ENCODE measurements at regions not wholly inside any gene's neighbourhood (a gene's known extent, or its start where the extent isn't known, plus 50 kb on each side); places are given as distances from the start of the nearest gene placed in this dataset.

DNA sequence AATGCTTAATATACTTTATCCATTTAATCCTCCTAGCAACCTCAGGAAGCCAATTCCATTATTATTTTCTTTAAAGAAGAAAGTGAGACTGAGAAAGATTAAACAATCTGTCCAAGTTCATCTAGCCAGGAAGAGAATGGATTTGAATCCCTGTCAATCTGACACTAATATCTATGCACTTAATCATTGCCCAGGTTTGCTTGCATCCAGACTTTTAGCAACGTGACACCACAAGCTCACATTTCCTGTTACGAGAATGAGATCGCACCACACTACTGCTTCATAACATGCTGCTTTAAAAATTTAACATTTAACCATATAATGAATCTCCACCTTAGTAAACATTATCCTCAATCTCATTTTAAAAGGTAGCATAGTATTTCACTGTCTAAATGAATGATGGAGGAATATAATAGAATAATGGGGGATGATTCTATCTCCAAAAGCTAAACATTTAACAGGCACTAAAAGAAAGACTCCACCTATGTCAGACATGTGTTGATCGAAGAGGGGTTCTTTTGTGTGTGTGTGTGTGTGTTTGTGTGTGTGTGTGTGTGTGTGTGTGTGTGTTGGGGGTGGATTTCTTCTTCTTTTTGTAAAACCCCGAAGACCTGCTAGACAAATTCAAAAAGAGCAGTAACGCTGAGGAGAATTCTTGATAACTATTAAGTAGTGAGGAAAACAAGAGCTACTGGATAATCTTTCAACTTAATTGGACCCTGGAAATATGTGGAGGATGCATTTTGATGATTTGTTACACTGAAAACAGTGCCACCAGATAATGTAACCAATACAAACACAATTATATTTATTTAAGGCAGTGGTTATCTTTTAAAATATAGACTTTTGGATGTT is 138.7 kb upstream of the NR3C1 start:
- Histone ChIP-seq H3K4me3 (no peak overlapping the region), H3K4me1 (no peaks in the 10 kb centered on the region), H3K27ac (no peak overlapping the region), H3K9me3 (no peaks in the 10 kb centered on the region), H3K36me3 (no peaks in the 10 kb centered on the region), H3K27me3 (no peaks in the 10 kb centered on the region)
- intact Hi-C loops (cut with DNase I) = no loop called here
- TF ChIP-seq POLR2A (IDR thresholded peaks at IDR 0.05) = no peak
- no peak for TF ChIP-seq POLR2AphosphoS5 (IDR thresholded peaks at IDR 0.05; ENCODE audit: insufficient read depth in 1 of 2, low read depth in 1 of 2)
- TF ChIP-seq, protein P1, sequence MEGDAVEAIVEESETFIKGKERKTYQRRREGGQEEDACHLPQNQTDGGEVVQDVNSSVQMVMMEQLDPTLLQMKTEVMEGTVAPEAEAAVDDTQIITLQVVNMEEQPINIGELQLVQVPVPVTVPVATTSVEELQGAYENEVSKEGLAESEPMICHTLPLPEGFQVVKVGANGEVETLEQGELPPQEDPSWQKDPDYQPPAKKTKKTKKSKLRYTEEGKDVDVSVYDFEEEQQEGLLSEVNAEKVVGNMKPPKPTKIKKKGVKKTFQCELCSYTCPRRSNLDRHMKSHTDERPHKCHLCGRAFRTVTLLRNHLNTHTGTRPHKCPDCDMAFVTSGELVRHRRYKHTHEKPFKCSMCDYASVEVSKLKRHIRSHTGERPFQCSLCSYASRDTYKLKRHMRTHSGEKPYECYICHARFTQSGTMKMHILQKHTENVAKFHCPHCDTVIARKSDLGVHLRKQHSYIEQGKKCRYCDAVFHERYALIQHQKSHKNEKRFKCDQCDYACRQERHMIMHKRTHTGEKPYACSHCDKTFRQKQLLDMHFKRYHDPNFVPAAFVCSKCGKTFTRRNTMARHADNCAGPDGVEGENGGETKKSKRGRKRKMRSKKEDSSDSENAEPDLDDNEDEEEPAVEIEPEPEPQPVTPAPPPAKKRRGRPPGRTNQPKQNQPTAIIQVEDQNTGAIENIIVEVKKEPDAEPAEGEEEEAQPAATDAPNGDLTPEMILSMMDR (IDR thresholded peaks at IDR 0.05) = no peak
- DNase-seq (ENCODE audit: extremely low spot score in 2 of 2) = no peak

DNA sequence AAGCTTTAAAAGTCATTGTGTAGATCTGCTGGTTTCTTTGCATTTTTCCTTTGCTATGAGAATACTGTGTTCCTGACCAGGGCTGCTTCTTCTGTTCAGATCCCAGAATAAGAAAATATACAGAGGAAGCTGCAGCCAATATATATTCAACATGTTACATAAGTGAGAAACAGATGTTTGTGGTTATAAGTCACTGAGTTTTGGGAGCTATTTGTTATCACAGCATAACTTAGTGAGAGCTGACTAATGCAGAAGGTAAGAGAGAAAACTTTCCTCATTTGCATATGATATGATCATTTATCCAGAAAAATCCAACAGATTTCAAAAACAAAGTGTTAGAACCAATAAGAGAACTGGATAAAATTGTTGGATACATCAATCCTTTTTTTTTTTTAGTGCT is 136.3 kb upstream of the NR3C1 start:
- TF ChIP-seq POLR2AphosphoS5 (IDR thresholded peaks at IDR 0.05; ENCODE audit: insufficient read depth in 1 of 2, low read depth in 1 of 2) (no peak), POLR2A (IDR thresholded peaks at IDR 0.05) (no peak)
- TF ChIP-seq, protein P1 (IDR thresholded peaks at IDR 0.05) = no peak
- Histone ChIP-seq H3K27ac (no peak overlapping the region), H3K4me3 (no peak overlapping the region), H3K27me3 (no peaks in the 10 kb centered on the region), H3K36me3 (no peaks in the 10 kb centered on the region), H3K4me1 (no peaks in the 10 kb centered on the region), H3K9me3 (no peaks in the 10 kb centered on the region)
- no peak for DNase-seq (ENCODE audit: extremely low spot score in 2 of 2)
- intact Hi-C loops (cut with DNase I) = no loop called here

DNA sequence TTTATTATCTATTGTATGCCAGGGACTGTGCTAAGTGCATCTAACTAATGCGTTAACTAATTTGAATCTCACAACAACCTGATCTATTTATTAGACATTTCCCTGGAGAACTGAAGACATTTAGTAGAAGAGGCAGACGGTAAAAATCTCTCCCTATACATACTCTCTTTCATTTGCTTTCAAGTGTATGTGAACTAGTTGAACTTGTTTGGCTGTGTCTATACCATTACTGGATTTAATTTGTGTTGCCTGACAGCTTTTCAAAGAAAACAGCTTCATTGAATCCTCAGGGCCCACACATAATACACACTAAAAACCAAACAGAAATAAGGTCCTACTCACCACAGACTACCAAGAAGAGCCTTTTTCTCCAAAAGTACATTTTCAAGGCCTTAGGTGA is 133.6 kb upstream of the NR3C1 start:
- Histone ChIP-seq H3K9me3 (no peaks in the 10 kb centered on the region), H3K36me3 (no peaks in the 10 kb centered on the region), H3K4me3 (no peak overlapping the region), H3K4me1 (no peaks in the 10 kb centered on the region), H3K27me3 (no peaks in the 10 kb centered on the region), H3K27ac (no peak overlapping the region)
- intact Hi-C loops (cut with DNase I) = no loop called here
- TF ChIP-seq, protein P1 (IDR thresholded peaks at IDR 0.05) = no peak
- TF ChIP-seq POLR2A (IDR thresholded peaks at IDR 0.05) (no peak), POLR2AphosphoS5 (IDR thresholded peaks at IDR 0.05; ENCODE audit: insufficient read depth in 1 of 2, low read depth in 1 of 2) (no peak)
- DNase-seq (ENCODE audit: extremely low spot score in 2 of 2) = no peak

DNA sequence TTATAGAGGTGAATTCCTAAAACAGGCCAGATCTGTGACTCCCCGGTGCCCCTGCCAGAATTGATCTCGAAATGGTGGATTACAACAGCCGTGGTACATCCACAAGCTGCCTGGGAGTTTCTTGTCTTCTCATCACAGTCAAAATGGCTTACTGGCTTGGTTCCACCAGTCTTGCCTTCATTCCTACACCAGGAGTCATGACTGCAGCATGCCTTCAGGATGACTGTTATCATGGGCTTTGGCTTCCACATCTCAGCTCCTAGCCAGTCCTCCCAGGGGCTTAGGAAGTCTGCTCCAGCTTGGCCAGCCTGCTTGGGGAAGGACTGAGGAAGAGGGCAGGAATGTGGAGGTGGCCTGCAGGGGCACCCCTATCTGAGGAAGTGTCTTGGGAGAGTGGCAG is 132.9 kb upstream of the NR3C1 start:
- H3K27ac ChIP-seq = no peak overlapping the region
- no peaks in the 10 kb centered on the region for H3K36me3 ChIP-seq
- TF ChIP-seq POLR2A (IDR thresholded peaks at IDR 0.05) (no peak), POLR2AphosphoS5 (IDR thresholded peaks at IDR 0.05; ENCODE audit: insufficient read depth in 1 of 2, low read depth in 1 of 2) (no peak)
- TF ChIP-seq, protein P1 (IDR thresholded peaks at IDR 0.05) = no peak
- no peak overlapping the region for H3K4me3 ChIP-seq
- DNase-seq (ENCODE audit: extremely low spot score in 2 of 2) = no peak
- intact Hi-C loops (cut with DNase I) = no loop called here
- H3K9me3 ChIP-seq = no peaks in the 10 kb centered on the region
- no peaks in the 10 kb centered on the region for H3K27me3 ChIP-seq
- no peaks in the 10 kb centered on the region for H3K4me1 ChIP-seq

DNA sequence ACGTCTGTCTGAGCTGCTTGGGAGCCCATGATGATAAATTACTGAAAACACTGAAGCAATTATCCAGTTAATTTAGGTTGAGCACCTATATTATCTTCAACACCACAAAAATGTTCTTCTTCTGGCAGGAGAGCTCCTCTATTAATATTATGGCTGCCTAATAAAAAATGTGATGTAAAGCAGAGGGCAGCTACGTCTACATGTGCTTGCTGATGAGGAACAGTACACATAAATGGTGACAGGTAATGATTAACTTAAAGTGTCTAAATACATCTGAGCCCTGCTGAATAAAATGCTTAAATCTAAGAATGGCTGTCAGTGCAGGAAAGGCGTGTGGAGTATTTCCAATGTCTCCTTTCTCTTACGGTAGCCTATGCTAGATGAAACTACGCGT is 131.3 kb upstream of the NR3C1 start:
- intact Hi-C loops (cut with DNase I) = no loop called here
- TF ChIP-seq POLR2AphosphoS5 (IDR thresholded peaks at IDR 0.05; ENCODE audit: insufficient read depth in 1 of 2, low read depth in 1 of 2) (no peak), POLR2A (IDR thresholded peaks at IDR 0.05) (no peak)
- TF ChIP-seq, protein P1 (IDR thresholded peaks at IDR 0.05) = no peak
- no peak for DNase-seq (ENCODE audit: extremely low spot score in 2 of 2)
- Histone ChIP-seq H3K4me1 (no peaks in the 10 kb centered on the region), H3K36me3 (no peaks in the 10 kb centered on the region), H3K4me3 (no peak overlapping the region), H3K9me3 (no peaks in the 10 kb centered on the region), H3K27me3 (no peaks in the 10 kb centered on the region), H3K27ac (no peak overlapping the region)
